ENCODE measurements at regions not wholly inside any gene's neighbourhood (a gene's known extent, or its start where the extent isn't known, plus 50 kb on each side); places are given as distances from the start of the nearest gene placed in this dataset.

- Mint-ChIP-seq H3K9me3 (peaks cover 9 to 13% of the 10 kb centered on the region in 2 donors), H3K36me3 (peaks cover 0 to 12% of the 10 kb centered on the region in 2 donors), H3K27ac (no peak overlapping the region)
- DNase-seq (ENCODE audit: low spot score in 2 of 2): no peak
- ATAC-seq: no peak
Measured at GRCh38 chr15:101590785-101591184, 61.4 kb downstream of the TM2D3 start.

GRCh38 chr15:101583284-101583683 lies 68.9 kb downstream of the TM2D3 start:
- Mint-ChIP-seq H3K27ac (no peak overlapping the region), H3K9me3 (peaks cover 4% of the 10 kb centered on the region in 2 donors), H3K36me3 (no peaks in the 10 kb centered on the region)
- ATAC-seq: no peak
- DNase-seq (ENCODE audit: low spot score in 2 of 2): no peak

- peaks cover 0 to 4% of the 10 kb centered on the region in 2 donors for H3K36me3 Mint-ChIP-seq
- no peak for DNase-seq (ENCODE audit: low spot score in 2 of 2)
- H3K27ac Mint-ChIP-seq: no peak overlapping the region
- ATAC-seq: no peak
- peaks cover 4 to 7% of the 10 kb centered on the region in 2 donors for H3K9me3 Mint-ChIP-seq
Measured at GRCh38 chr15:101580431-101580830, 71.8 kb downstream of the TM2D3 start.

GRCh38 chr15:101579631-101580163 lies 72.5 kb downstream of the TM2D3 start:
- peaks cover 0 to 4% of the 10 kb centered on the region in 2 donors for H3K36me3 Mint-ChIP-seq
- ATAC-seq (no peak), DNase-seq (ENCODE audit: low spot score in 2 of 2) (no peak)
- H3K9me3 Mint-ChIP-seq: peaks cover 4 to 7% of the 10 kb centered on the region in 2 donors
- no peak overlapping the region for H3K27ac Mint-ChIP-seq

- ATAC-seq: peak in 1 of 2 donors; percentile 70
Measured at GRCh38 chr15:101578443-101578894, 73.7 kb downstream of the TM2D3 start.

GRCh38 chr15:101573951-101574350 lies 78.2 kb downstream of the TM2D3 start:
- no peak for ATAC-seq
- peaks cover 0 to 3% of the 10 kb centered on the region in 2 donors for H3K9me3 Mint-ChIP-seq
- DNase-seq (ENCODE audit: low spot score in 2 of 2): no peak
- no peak overlapping the region for H3K27ac Mint-ChIP-seq
- peaks cover 0 to 4% of the 10 kb centered on the region in 2 donors for H3K36me3 Mint-ChIP-seq

More at GRCh38 chr15:101578443-101578894, 73.7 kb downstream of the TM2D3 start:
- Mint-ChIP-seq H3K36me3 (peaks cover 0 to 4% of the 10 kb centered on the region in 2 donors), H3K27ac (no peak overlapping the region), H3K9me3 (peaks cover 0 to 3% of the 10 kb centered on the region in 2 donors)
- peak in 1 of 2 donors; percentile 7 for DNase-seq (ENCODE audit: low spot score in 2 of 2)

- H3K27ac Mint-ChIP-seq: no peak overlapping the region
- DNase-seq (ENCODE audit: low spot score in 2 of 2): no peak
- H3K36me3 Mint-ChIP-seq: no peaks in the 10 kb centered on the region
- no peaks in the 10 kb centered on the region for H3K9me3 Mint-ChIP-seq
- ATAC-seq: no peak
Measured at GRCh38 chr15:101570241-101570640, 80.7 kb upstream of the PCSK6 start.

GRCh38 chr15:101568821-101569555 lies 79.5 kb upstream of the PCSK6 start:
- Mint-ChIP-seq H3K9me3 (no peaks in the 10 kb centered on the region), H3K36me3 (no peaks in the 10 kb centered on the region), H3K27ac (peak overlapping the region in 1 of 2 donors; percentile 1)
- DNase-seq (ENCODE audit: low spot score in 2 of 2) (no peak), ATAC-seq (no peak)

- no peak for DNase-seq (ENCODE audit: low spot score in 2 of 2)
- no peak overlapping the region for H3K27ac Mint-ChIP-seq
- ATAC-seq: no peak
- H3K9me3 Mint-ChIP-seq: no peaks in the 10 kb centered on the region
- no peaks in the 10 kb centered on the region for H3K36me3 Mint-ChIP-seq
Measured at GRCh38 chr15:101568309-101568708, 78.8 kb upstream of the PCSK6 start.

GRCh38 chr15:101566748-101567488 lies 77.4 kb upstream of the PCSK6 start:
- Mint-ChIP-seq H3K27ac (no peak overlapping the region), H3K36me3 (no peaks in the 10 kb centered on the region), H3K9me3 (no peaks in the 10 kb centered on the region)
- DNase-seq (ENCODE audit: low spot score in 2 of 2) (no peak), ATAC-seq (no peak)

GRCh38 chr15:101565377-101565776 lies 75.9 kb upstream of the PCSK6 start:
- ATAC-seq (no peak), DNase-seq (ENCODE audit: low spot score in 2 of 2) (no peak)
- H3K9me3 Mint-ChIP-seq: no peaks in the 10 kb centered on the region
- H3K27ac Mint-ChIP-seq: no peak overlapping the region
- no peaks in the 10 kb centered on the region for H3K36me3 Mint-ChIP-seq

- DNase-seq (ENCODE audit: low spot score in 2 of 2) (no peak), ATAC-seq (no peak)
- Mint-ChIP-seq H3K36me3 (no peaks in the 10 kb centered on the region), H3K9me3 (no peaks in the 10 kb centered on the region), H3K27ac (no peak overlapping the region)
Measured at GRCh38 chr15:101563176-101563796, 73.8 kb upstream of the PCSK6 start.

GRCh38 chr15:101562428-101563059 lies 73.0 kb upstream of the PCSK6 start:
- no peaks in the 10 kb centered on the region for H3K9me3 Mint-ChIP-seq
- DNase-seq (ENCODE audit: low spot score in 2 of 2) (no peak), ATAC-seq (no peak)
- H3K36me3 Mint-ChIP-seq: no peaks in the 10 kb centered on the region
- H3K27ac Mint-ChIP-seq: no peak overlapping the region

GRCh38 chr15:101561584-101561906 lies 72.0 kb upstream of the PCSK6 start:
- Mint-ChIP-seq H3K36me3 (no peaks in the 10 kb centered on the region), H3K27ac (no peak overlapping the region), H3K9me3 (no peaks in the 10 kb centered on the region)
- DNase-seq (ENCODE audit: low spot score in 2 of 2): no peak
- no peak for ATAC-seq

GRCh38 chr15:101560722-101561583 lies 71.4 kb upstream of the PCSK6 start:
- no peak overlapping the region for H3K27ac Mint-ChIP-seq
- DNase-seq (ENCODE audit: low spot score in 2 of 2): no peak
- ATAC-seq: no peak
- H3K36me3 Mint-ChIP-seq: no peaks in the 10 kb centered on the region
- H3K9me3 Mint-ChIP-seq: no peaks in the 10 kb centered on the region

GRCh38 chr15:101559952-101560351 lies 70.4 kb upstream of the PCSK6 start:
- Mint-ChIP-seq H3K9me3 (no peaks in the 10 kb centered on the region), H3K27ac (no peak overlapping the region)
- ATAC-seq: no peak

More at GRCh38 chr15:101559952-101560351, 70.4 kb upstream of the PCSK6 start:
- DNase-seq (ENCODE audit: low spot score in 2 of 2): no peak
- H3K36me3 Mint-ChIP-seq: no peaks in the 10 kb centered on the region
